G401.6 (cell line): ENCODE measurements at regions not wholly inside any gene's neighbourhood (a gene's known extent, or its start where the extent isn't known, plus 50 kb on each side); places are given as distances from the start of the nearest gene placed in this dataset.
"Not testable (repeated sequence)": the region's sequence is repeated elsewhere in the genome, so short reads cannot be mapped to it uniquely, and the experiment has no call there.

Experiments used
- FAIRE-seq: peaks from 2 replicates; lab custom pipeline; 2012; peaks lifted over from hg19 to GRCh38; lab: Jason Lieb, UNC

- no peak for FAIRE-seq
Observed at GRCh38 chrX:1102786-1103185, 109.7 kb downstream of the CRLF2 start.

DNA sequence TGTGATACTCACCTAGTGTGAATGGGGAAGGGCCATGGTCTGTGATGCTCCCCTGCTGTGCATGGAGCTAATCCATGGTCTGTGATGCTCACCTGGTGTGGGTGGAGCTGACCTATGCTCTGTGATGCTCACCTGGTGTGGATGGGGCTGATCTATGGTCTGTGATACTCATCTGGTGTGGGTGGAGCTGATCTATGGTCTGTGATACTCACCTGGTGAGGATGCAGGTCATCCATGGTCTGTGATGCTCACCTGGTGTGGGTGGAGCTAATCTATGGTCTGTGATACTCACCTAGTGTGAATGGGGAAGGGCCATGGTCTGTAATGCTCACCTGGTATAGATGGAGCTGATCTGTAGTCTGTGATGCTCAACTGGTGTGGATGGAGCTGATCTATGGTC, 110.2 kb downstream of the CRLF2 start:
- FAIRE-seq: not testable (repeated sequence)

DNA sequence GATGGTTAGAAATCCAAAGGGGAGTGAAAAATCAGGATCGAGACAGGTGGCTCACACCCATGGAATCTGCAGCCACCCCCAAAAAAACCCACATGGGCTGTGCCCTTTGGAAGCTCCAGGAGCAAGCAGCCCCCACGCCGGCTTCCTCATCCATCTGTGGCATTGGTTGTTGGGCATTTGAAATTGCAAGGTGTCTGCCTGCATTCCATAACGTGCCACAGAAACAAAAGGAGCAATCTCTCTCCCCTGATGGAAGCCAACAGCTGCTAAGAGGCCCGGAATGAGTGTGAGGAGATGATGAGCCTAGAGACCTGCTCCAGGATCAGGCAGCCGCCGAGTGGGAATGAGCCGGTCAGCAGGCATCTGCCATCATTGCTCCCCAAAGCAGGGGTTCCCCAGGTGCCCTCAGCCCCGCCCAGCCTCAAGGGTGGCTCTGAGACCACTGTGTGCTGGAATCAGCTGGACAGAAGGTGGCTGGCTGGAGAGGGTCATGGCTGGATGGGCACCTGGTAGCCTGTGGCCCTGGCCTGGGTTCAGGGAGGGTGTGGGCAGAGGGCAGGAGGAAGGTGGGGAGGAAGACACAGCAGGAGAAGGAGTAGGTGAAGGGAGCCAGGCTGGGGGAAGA, 113.2 kb downstream of the CRLF2 start:
- no peak for FAIRE-seq

DNA sequence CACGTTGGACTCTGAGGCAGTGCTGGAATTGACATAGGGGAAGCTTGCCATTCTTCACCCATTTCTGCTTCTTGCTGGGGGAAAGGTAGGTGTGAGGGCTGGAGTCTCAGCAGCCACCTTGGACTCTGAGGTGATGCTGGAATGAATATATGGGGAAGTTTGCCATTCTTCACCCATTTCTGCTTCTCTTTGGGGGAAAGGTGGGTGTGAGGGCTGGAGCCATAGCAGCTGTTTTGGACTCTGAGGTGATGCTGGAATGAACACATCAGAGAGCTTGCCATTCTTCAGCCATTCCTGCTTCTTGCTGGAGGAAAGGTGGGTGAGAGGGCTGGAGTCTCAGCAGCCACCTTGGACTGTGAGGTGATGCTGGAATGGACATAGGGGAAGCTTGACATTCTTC, 115.1 kb downstream of the CRLF2 start:
- FAIRE-seq: no peak

DNA sequence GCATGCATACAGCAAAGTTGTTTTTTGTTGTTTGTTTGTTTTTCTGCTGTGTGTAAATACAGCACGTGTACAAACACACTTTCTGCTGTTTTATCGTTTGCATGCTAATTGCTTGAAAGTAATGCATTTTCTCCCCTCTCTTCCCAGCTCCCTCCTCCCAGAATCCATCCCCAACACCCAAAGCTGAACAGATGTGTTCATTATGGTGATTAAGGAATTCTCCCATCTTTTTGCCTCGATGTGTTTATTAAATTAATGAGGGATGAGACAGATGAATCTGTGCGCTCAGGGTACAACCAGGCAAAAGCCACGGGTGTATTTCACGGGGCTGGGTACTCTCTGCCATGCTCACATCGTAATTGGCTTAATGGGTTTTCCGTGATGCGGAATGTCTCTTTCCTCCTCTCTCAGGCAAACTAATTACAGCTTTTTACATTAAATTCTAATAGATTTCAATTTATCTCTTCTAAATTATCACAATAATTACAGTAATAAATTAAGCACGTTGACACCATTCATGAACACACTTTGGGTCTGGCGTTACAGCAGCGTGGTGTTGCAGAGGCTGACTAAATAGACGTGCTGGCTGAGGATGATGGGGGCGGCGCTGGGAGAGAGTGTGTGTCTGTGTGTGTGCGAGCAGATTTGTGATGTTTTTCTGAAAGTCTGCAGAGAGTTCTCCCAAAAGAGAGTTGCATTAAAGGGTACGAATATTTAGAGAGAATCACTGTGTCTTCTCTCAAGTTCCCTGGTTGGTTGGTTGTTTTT, 117.7 kb downstream of the CRLF2 start:
- FAIRE-seq: no peak

GRCh38 chrX:1093586-1094421, 118.6 kb downstream of the CRLF2 start:
- no peak for FAIRE-seq

DNA sequence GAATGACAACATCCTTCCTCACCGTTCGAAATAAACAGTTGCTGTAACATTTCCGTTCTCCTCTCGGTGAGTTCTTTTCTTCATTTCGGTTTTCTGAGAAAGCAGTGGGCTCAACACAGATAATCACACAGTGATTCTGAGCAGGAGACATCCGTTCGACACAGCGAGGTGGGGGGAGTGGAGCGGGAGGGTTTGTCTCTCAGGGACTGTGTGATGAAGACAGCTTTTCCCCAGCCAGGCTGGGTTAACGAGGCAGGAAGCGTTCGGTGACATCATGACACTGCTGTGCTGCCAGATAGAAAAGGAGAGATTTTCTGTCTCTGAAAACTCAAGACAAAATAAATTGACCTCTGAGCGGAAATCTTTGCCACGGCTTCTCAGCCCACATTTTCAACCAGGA, 119.3 kb downstream of the CRLF2 start:
- no peak for FAIRE-seq

- FAIRE-seq: no peak
Observed at GRCh38 chrX:1086444-1087409, 125.7 kb downstream of the CRLF2 start.

DNA sequence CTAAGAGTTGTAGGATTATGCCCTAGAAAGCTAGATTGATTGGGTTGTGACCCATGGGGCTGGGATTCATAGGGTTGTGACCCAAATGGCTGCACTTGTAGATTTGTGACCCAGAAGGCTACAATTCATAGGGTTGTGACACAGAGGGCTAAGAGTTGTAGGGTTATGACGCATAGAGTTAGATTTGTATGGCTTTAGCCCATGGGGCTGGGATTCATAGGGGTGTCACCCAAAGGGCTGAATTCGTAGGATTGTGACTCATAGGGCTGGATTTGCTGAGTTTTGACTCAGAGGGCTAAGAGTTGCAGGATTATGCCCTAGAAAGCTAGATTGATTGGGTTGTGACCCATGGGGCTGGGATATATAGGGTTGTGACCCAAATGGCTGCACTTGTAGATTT, 126.6 kb downstream of the CRLF2 start:
- FAIRE-seq: not testable (repeated sequence)

DNA sequence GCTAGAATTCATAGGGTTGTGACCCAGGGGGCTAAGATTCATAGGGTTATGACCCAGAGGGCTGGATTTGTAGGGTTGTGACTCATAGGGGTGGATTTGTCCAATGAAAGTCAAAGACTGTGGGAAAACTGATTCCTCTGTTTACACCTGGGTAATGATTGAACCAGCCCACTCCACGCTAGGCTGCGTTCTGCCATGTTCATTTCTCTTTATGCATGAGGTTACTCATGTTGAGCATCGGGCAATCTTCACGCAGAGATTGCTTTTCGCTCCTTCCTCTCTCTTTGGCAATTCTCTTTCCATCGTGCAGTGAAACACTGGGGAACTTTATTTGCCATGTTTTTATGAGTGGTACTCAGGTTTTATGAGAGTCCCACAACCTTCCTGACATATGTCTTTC, 127.8 kb downstream of the CRLF2 start:
- FAIRE-seq: no peak

- no peak for FAIRE-seq
Observed at GRCh38 chrX:1076871-1077651, 135.4 kb downstream of the CRLF2 start.

- FAIRE-seq: no peak
Observed at GRCh38 chrX:1075741-1076140, 136.7 kb downstream of the CRLF2 start.

DNA sequence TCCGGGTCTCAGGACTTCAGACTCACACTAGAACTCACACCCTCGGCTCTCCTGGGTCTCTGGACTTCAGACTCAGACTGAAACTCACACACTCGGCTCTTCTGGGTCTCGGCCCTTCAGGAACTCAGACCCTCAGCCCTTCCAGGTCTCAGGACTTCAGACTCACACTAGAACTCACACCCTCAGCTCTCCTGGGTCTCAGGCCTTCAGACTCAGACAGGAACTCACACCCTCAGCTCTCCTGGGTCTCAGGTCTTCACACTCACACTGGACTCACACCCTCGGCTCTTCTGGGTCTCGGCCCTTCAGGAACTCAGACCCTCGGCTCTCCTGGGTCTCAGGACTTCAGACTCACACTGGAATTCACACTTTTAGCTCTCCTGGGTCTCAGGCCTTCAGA, 137.3 kb downstream of the CRLF2 start:
- FAIRE-seq: no peak

- FAIRE-seq: no peak
Observed at GRCh38 chrX:1074755-1075154, 137.7 kb downstream of the CRLF2 start.

- FAIRE-seq: no peak
Observed at GRCh38 chrX:1074172-1074571, 138.3 kb downstream of the CRLF2 start.

GRCh38 chrX:1072637-1073377, 139.6 kb downstream of the CRLF2 start:
- FAIRE-seq: no peak

- FAIRE-seq: no peak
Observed at GRCh38 chrX:1071351-1071750, 141.1 kb downstream of the CRLF2 start.

GRCh38 chrX:1062351-1062750, 150.1 kb downstream of the CRLF2 start:
- no peak for FAIRE-seq

DNA sequence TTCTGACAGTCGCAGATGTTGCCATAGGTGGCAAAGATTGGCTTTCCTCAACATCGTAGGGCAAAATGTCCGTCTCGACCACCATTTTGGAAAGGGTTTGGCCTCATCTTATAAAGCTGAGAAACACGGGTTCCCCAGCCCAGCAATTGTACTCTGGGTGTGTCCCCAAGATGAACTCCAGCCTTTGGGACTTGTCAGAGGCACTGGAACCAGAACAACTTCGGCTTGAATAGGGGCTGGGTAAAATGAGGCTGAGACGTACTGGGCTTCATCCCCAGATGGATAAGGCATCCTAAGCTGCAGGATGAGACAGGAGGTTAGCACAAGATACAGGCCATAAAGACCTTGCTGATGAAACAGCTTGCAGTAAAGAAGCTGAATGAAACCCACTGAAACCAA, 151.9 kb downstream of the CRLF2 start:
- FAIRE-seq: no peak
